Thyroid gland (tissue), 4 donors: ENCODE measurements at regions not wholly inside any gene's neighbourhood (a gene's known extent, or its start where the extent isn't known, plus 50 kb on each side); places are given as distances from the start of the nearest gene placed in this dataset.

Experiments used
- CTCF ChIP-seq, 6 experiments: fragments of 200-600 bp in 3 of 6; fragments of 450-650 bp in 3 of 6; sonication (generic) in 3 of 6; IDR thresholded peaks; one replicate each; pipeline ENCODE4 v1.5.1; 2016 to 2019; ENCODE audit warnings: antibody characterized with exemption in 6 of 6, mild to moderate bottlenecking in 2 of 6, inconsistent platforms in 1 of 6, moderate library complexity in 1 of 6
- POLR2A ChIP-seq, 2 donors: fragments of 450-650 bp; IDR thresholded peaks; one replicate each; pipeline ENCODE4 v1.6.1; 2017; ENCODE audit warnings: antibody characterized with exemption in 2 of 2, mild to moderate bottlenecking in 2 of 2, moderate library complexity in 1 of 2

- TF ChIP-seq CTCF (IDR thresholded peaks at IDR 0.05): no peak
- TF ChIP-seq POLR2A (IDR thresholded peaks at IDR 0.05): no peak
Observed at GRCh38 chr2:9761577-9761976, 81.7 kb upstream of the TAF1B start.
